ENCODE measurements at regions not wholly inside any gene's neighbourhood (a gene's known extent, or its start where the extent isn't known, plus 50 kb on each side); places are given as distances from the start of the nearest gene placed in this dataset.

DNA sequence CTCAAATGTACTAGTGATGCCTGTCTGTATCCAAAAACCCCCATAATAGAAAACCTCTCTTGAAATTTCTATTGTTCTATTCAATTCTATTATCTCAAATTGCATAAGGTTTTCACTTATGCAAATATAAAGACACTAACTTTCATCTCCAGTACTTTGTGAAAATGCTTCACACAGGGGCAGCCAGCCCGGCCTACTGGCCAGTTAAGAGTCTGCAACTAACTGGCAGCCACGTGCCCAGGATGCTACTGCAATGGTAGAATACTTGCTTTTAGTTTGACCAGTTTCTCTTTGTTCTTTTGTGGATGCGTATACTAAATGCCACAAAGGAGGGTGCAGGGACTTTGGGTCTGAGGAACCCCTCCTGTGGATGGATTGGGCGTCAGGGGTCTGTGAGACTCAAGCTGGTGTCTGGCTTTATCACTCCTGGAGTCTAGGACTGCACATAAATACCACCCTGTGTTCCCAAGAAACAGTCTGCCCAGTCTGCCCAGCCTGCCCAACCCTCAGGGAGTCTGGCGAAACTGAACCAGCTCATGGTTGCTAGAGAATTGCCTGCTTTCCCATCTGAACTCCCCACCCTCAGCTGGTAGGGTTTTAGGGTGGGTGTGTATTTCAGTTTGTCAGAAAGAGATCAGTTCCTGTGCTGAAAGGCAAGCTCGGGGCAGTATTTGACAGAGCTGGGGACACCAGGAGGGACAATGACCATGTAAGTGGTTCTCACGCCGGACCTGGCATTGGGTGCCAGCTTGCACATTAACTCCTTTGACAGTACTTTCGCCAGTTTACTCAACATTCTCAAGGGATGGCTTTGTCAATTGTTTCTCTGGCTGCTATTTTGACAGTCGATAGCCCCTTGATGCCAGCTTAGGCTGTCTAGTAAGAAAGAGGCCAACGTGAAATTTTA lies 558.2 kb upstream of the JAG1 start:
- H2BK5ac ChIP-seq (ENCODE audit: low read depth, low read length): no peak overlapping the region
- H3K4ac ChIP-seq (replicated peaks; ENCODE audit: insufficient read length, low read depth, low read length): no peak overlapping the region
- H3K18ac ChIP-seq (ENCODE audit: extremely low read depth, low read length): no peak overlapping the region
- no peaks in the 10 kb centered on the region for H3K9me3 ChIP-seq (ENCODE audit: insufficient read depth in 2 of 2, low read depth in 1 of 2, low read length in 1 of 2)
- no peaks in the 10 kb centered on the region for H3K36me3 ChIP-seq (ENCODE audit: control insufficient read depth in 2 of 4, insufficient read depth in 4 of 4, low read length in 3 of 4)
- no peak overlapping the region for H3K4me3 ChIP-seq (ENCODE audit: extremely low read depth in 1 of 4, insufficient read depth in 2 of 4, low read depth in 3 of 4, low read length in 4 of 4)
- no peak overlapping the region for H3K23ac ChIP-seq (ENCODE audit: insufficient read length)
- H4K91ac ChIP-seq (replicated peaks; ENCODE audit: insufficient read length, low read length): no peak overlapping the region
- peak in 1 of 2 experiments; percentile 21; a peak in 1 of 4 replicates for TF ChIP-seq RAD21 (IDR thresholded peaks at IDR 0.05 in 1 of 2, conservative IDR thresholded peaks at IDR 0.05 in 1 of 2; ENCODE audit: low read depth in 2 of 2, low read length in 2 of 2)
- TF ChIP-seq, protein P1, sequence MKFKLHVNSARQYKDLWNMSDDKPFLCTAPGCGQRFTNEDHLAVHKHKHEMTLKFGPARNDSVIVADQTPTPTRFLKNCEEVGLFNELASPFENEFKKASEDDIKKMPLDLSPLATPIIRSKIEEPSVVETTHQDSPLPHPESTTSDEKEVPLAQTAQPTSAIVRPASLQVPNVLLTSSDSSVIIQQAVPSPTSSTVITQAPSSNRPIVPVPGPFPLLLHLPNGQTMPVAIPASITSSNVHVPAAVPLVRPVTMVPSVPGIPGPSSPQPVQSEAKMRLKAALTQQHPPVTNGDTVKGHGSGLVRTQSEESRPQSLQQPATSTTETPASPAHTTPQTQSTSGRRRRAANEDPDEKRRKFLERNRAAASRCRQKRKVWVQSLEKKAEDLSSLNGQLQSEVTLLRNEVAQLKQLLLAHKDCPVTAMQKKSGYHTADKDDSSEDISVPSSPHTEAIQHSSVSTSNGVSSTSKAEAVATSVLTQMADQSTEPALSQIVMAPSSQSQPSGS (IDR thresholded peaks at IDR 0.05; ENCODE audit: low read length): no peak
- POLR2A ChIA-PET (ENCODE audit: partially characterized antibody): no interaction called here
- no peak overlapping the region for H3K27ac ChIP-seq (ENCODE audit: low read depth, low read length)
- no peak overlapping the region for H2BK12ac ChIP-seq (ENCODE audit: low read depth, low read length)
- no peak overlapping the region for H4K5ac ChIP-seq (ENCODE audit: insufficient read length, low read depth, low read length)
- H2AK5ac ChIP-seq (ENCODE audit: low read depth, low read length): no peak overlapping the region
- no peak overlapping the region for H3K14ac ChIP-seq (ENCODE audit: insufficient read length)
- H3K4me2 ChIP-seq (ENCODE audit: insufficient read depth in 1 of 2, low read depth in 2 of 2, low read length in 2 of 2): no peak overlapping the region
- no peak overlapping the region for H2BK15ac ChIP-seq (ENCODE audit: low read length)
- DNase-seq (ENCODE audit: low read depth in 1 of 2, low spot score in 2 of 2) (no peak), FAIRE-seq (no peak)
- no peak overlapping the region for H2BK120ac ChIP-seq (replicated peaks; ENCODE audit: low read depth, low read length)
- WGBS, 2 experiments (ENCODE audit: extremely low coverage in 1 of 2, insufficient coverage in 1 of 2, insufficient read length in 1 of 2, insufficient replicate concordance in 2 of 2, low coverage in 1 of 2, low lambda C conversion rate in 2 of 2, missing lambda C conversion rate in 1 of 2): 95% methylated on average over 11 of the region's 11 CpGs; no CpG with 5 or more reads in 1 of the 2 experiments
- no peak overlapping the region for H3K9ac ChIP-seq (replicated peaks in 1 of 4; ENCODE audit: extremely low read depth in 1 of 4, low read depth in 3 of 4, low read length in 3 of 4)
- no peaks in the 10 kb centered on the region for H3K79me2 ChIP-seq (ENCODE audit: control insufficient read depth in 1 of 2, insufficient read depth in 2 of 2, low read length in 2 of 2)
- no peaks in the 10 kb centered on the region for H3K23me2 ChIP-seq (ENCODE audit: low read depth, low read length)
- no peaks in the 10 kb centered on the region for H3K79me1 ChIP-seq (ENCODE audit: low read depth, low read length)
- H3K56ac ChIP-seq (replicated peaks; ENCODE audit: insufficient read length, low read depth, low read length): no peak overlapping the region
- H4K8ac ChIP-seq (ENCODE audit: extremely low read depth, insufficient read depth, low read length): no peak overlapping the region; the same call in 1 of the 2 replicates
- H3K4me1 ChIP-seq (replicated peaks in 1 of 4; ENCODE audit: control insufficient read depth in 3 of 4, insufficient read depth in 4 of 4, low read length in 3 of 4): no peaks in the 10 kb centered on the region
- no peaks in the 10 kb centered on the region for H3K27me3 ChIP-seq (replicated peaks in 1 of 4; ENCODE audit: control insufficient read depth in 3 of 4, extremely low read depth in 1 of 4, insufficient read depth in 3 of 4, low read length in 3 of 4)
- CTCF ChIA-PET (ENCODE audit: partially characterized antibody): interaction anchor here (0.7 to 1.1 kb wide), 2 partner anchors 10 to 325 kb away, joined by 3 to 4 read pairs; no protein-coding TSS in a partner anchor
- H2AFZ ChIP-seq (ENCODE audit: low read length): peak overlapping the region; percentile 60; the same call in 1 of the 2 replicates
- H2BK20ac ChIP-seq (ENCODE audit: low read length): no peak overlapping the region
- H4K20me1 ChIP-seq (replicated peaks in 1 of 2; ENCODE audit: control insufficient read depth in 1 of 2, insufficient read depth in 2 of 2, low read length in 2 of 2): no peaks in the 10 kb centered on the region

All from H1 (cell line).